GM19395 (cell line): ENCODE measurements at regions not wholly inside any gene's neighbourhood (a gene's known extent, or its start where the extent isn't known, plus 50 kb on each side); places are given as distances from the start of the nearest gene placed in this dataset.

Source experiments
- ATAC-seq: cut with Tn5 transposase; IDR thresholded peaks from one replicate; pipeline ENCODE4 v1.9.1; 2021; ENCODE audit warnings: mild to moderate bottlenecking, moderate library complexity; ENCODE audit not compliant: unreplicated experiment

DNA sequence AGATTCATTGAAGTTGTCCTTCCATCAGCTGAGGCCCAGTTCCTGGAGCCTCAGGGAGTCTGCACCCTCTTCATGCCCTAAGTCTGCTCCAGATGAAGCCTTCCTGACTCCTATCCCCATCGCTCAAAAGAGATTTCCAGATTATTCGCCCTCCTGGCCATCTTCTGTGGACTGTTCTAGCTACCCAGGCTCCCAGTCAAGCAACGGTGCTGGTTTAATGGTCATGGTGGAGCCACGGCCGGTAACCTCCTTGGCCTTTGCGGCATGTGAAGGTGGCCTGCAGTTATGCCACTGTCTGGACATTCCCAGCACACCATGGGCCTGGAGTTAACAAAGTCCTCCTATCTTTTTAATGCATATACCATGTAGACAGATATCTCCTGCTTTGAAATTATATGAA lies 140.1 kb upstream of the ASB18 start:
- ATAC-seq: no peak

DNA sequence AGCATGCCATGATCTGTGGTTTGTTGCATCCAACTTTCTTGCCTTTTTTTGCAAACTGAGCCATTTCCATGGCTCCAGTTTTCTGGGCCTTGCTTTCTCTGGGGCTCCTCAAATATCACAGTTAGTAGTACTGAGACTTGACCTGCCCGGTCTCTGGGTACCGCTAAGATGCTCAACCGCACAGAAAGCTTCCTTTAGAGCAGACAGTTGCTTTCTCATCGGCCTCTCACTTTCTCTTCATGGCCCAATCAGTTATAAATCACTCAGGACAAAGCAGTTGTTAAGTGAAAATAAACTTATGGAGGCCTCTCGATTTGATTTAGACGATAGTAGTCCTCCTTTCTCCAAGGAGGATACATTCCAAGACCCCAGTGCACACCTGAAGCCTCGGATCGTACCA lies 141.2 kb upstream of the ASB18 start:
- no peak for ATAC-seq

GRCh38 chr2:236408090-236408489 lies 143.9 kb upstream of the ASB18 start:
- ATAC-seq: no peak

DNA sequence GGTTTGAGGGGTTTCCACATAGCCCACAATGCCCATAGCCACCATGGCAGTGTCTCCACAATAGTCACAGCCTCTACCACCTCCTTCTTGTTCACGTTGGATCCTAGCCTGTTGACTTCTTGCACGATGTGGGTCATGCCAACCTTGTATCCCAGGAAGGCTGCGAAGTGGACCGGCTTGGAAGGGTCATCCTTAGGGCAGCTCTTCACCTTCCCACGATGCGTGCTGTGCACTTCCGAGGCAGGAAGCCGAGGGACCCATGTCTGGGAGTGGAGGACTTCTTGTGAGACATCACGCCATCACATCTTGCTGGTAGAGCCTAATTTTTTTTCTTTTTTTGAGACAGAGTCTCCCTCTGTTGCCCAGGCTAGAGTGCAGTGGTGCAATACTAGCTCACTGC lies 144.6 kb upstream of the ASB18 start:
- no peak for ATAC-seq

GRCh38 chr2:236415684-236416444 lies 151.7 kb upstream of the ASB18 start:
- ATAC-seq: no peak

DNA sequence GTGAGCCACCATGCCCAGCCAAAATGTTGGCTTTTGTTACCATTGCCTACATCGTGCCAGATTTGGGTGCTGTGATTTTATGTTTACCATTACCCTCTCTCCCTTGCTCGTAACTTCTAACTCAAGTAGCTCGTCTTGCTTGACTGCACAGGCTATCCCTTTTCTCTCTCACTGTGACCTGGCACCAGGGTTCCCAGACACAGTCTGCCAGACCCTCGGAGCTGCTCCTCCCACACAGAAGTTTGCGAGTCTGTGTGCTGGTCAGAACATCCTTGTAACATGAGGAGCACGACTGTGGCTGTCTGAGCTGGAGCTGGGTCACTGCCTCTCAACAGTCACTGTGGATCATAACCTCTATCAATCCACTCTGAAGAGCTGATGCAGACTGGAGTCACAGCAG lies 152.5 kb upstream of the ACKR3 start:
- no peak for ATAC-seq

- ATAC-seq: no peak
Observed at GRCh38 chr2:236430584-236430983, 139.0 kb upstream of the ACKR3 start.

GRCh38 chr2:236434593-236434992 lies 135.0 kb upstream of the ACKR3 start:
- no peak for ATAC-seq

- ATAC-seq: no peak
Observed at GRCh38 chr2:236440110-236440881, 129.3 kb upstream of the ACKR3 start.

DNA sequence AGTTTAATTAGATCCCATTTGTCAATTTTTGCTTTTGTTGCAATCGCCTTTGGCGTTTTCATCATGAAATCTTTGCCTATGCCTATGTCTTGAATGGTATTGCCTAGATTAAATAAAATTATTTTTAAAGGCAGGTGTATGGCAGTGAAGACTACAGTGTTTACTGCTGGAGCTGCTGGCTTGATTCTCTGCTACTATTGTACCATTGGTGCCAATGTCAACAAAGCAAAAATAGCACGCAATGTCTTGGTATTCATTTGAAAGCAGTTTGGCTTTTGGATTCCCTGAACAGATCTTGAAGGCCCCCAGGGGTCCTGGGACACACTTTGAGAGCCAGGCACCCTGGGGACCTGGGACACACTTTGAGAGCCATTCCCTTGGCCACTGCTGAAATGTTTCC lies 125.4 kb upstream of the ACKR3 start:
- no peak for ATAC-seq

DNA sequence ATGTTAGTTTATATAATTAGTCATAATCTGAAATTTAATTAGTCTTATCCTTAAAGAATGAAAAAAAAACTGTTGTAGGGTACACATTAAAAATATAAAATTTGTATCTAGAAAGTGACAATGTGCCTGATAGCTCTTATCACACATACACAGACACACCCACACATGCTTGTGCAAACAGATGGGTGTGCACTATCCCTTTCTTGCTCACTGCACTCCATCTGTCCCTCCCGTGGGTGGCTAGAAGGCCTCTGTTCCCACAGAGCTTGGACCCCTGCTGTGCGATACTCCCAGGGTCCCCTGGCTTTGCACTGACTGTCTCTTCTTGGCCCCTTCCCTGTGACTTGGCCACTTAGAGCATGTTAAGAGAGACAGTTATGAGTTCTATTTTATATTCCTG lies 123.9 kb upstream of the ACKR3 start:
- ATAC-seq: no peak

DNA sequence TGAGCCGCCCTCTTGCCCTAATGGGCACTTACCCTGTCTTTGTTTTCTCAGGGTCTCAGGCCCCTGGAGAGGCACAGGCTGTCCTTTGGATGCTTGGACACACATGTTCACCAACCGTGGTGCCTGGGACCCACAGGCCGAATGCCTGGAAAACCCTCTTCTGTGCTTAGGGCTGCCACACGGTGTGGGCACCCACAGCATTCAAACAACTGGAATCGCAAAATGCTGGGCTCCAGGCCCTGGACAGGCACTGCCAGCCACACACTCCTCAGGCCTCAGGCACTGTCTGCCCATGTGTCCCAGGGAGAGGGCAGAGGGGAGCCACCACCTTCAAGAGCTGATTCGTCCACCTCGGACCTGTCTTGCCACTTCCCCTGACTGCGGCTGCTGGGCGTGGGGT lies 123.1 kb upstream of the ACKR3 start:
- ATAC-seq: no peak

GRCh38 chr2:236449167-236449761 lies 120.4 kb upstream of the ACKR3 start:
- ATAC-seq: no peak

DNA sequence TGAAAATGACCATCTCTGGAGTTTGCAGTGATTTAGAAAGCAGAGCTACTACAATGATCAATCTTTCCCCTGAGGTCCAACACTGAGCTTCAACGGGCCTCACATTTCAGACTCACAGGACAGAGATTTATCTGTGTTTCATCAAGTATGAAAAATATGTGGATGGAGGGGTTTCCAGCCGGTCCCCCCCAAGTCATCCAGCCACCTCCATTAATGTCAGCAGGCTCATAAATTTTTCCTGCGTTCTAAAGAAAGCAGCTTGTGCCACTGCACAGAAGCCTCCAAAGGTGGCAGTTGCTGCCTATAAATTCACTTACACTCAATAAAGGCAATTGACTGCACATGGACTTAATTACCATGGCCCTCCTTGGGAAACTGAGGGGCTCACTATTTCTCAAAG lies 117.4 kb upstream of the ACKR3 start:
- ATAC-seq: no peak

DNA sequence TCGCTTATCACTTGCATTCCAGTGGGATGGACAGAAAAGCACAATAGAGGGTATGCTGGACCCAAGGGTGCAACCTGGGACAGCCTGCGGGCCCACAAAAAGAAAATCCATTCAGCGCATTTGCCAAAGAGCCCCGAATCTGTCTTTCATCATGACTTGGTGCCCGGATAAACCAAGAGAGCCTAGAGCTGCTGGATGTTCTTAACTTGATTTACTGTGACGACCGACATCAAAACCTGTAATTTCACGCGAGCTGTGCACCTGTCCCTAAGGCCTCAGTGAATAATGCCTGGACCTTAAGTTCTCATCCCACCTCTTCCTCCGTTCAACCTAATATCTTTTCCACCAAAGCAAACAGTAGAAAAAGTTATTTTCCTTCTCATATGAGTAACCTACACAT lies 115.5 kb upstream of the ACKR3 start:
- no peak for ATAC-seq

DNA sequence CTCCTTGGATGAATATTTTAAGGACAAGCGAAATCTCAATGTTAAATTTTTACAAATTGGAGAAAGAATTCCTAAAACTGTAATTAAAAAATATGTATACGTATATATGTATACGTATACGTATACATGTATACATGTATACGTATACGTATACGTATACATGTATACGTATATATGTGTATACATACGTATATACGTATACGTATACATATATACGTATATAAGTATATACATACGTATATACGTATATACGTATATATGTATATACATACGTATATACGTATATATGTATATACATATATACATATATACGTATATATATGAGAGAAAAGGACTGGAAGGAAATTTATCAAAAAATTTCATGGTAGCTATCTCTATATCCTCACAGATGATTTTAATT lies 110.2 kb upstream of the ACKR3 start:
- no peak for ATAC-seq

DNA sequence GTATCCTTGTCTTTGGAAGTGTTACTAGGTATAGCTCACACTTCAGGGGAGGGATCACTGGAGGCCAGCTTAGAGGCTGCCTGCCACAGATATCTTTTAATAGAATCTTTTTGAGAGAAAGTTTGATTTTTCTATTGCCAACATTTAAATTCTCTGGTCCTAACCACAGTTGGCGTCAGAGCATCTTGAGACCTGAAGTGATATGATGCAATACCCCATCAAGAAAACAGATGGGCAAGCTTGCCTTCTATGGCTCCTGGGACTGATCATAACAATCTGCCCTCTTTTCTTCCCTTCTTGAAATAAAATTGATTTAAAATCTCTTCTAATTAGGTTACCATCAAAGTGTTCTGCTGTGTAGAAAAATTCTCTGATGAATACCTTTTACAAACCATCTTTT lies 105.5 kb upstream of the ACKR3 start:
- no peak for ATAC-seq

DNA sequence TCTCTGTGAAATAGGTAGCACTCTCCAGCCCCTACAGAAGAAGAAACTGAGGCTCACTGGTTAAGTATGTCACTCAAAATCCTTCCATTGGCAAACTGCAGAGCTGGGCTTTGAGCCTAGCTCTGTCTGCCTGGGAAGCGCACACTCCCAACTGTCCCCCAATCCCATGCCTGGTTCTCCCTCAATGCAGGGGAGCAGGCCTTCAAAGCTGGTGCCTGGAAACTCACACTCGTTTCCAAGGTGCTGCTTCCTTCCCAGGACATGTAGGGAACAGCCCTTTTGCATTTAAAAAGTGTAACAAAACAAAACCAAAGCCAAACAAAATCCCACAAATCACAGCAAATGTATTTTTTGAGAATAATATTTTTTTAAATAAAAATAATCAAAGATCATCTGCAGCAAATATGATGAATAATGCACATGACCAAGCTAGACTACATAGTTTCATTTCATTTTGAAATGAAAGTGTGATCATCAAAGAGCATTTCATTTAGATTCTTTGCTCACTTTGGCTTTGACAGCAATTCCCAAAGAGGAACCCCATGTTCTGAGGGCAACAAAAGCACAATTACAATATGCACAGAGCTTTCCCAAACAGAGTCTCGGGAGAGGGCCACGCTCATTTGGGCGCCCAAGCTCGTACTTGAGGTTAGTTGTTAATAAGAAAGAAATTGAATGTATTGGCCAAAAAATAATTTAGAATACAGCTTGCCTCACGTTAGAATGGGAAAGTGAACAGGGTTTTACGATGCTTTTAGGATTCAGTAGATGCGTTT lies 96.7 kb upstream of the ACKR3 start:
- no peak for ATAC-seq

GRCh38 chr2:236473691-236474090 lies 95.9 kb upstream of the ACKR3 start:
- ATAC-seq: no peak

DNA sequence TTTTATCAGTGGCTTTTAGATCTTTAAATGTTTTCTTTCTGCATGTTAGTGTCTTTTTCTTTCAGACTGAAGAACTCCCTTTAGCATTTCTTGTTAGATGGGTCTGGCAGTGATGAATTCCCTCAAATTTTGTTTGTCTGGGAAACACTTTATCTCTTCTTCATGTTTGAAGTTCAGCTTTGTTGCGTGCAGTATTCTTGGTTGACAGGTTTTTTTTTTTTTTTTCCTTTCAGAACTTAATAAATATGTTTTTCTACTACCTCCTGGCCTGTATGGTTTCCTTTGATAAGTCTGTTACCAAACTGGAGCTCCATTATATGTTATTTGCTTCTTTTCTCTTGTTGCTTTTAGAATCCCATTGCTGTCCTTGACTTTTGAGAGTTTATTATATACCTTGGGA lies 89.8 kb upstream of the ACKR3 start:
- ATAC-seq: no peak

DNA sequence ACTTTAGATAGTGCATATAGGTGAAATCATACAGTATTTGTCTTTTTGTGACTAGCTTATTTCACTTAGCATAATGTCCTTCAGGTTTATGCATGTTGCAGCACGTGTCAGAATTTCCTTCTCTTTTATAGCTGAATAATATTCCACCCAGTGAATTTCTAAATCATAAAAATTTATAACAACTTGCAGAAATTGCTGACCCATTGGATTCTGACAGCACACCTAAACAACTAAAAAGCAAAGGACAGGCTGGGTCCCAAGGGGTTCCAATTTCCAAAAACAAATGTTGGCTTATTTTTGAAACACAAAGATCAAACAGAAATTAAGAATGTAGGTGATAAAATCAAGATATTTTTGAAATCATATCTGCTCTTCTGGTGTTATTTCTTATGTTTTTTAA lies 86.5 kb upstream of the ACKR3 start:
- ATAC-seq: no peak
